SU-DHL-6 (cell line): ENCODE measurements at regions not wholly inside any gene's neighbourhood (a gene's known extent, or its start where the extent isn't known, plus 50 kb on each side); places are given as distances from the start of the nearest gene placed in this dataset.

ENCODE experiments used
- CTCF ChIP-seq: fragments of 200-600 bp; sonication (generic); IDR thresholded peaks from one replicate; pipeline ENCODE4 v1.5.1; 2017; ENCODE audit warnings: antibody characterized with exemption, mild to moderate bottlenecking, low read length, moderate library complexity; ENCODE audit not compliant: insufficient read depth, poor library complexity, severe bottlenecking
- EZH2phosphoT487 ChIP-seq: fragments of 200-600 bp; sonication (generic), shearing (Covaris generic); conservative IDR thresholded peaks from 2 replicates; pipeline ENCODE4 v1.6.1; 2018; ENCODE audit warnings: mild to moderate bottlenecking, antibody characterized with exemption, low read length, moderate library complexity, mixed read lengths

GRCh38 chr14:83173687-83174086 is 1640.0 kb upstream of the SEL1L start:
- TF ChIP-seq CTCF (no peak), EZH2phosphoT487 (no peak)
